ENCODE measurements at regions not wholly inside any gene's neighbourhood (a gene's known extent, or its start where the extent isn't known, plus 50 kb on each side); places are given as distances from the start of the nearest gene placed in this dataset.

GRCh38 chr6:48401016-48401415 lies 290.0 kb upstream of the PTCHD4 start:
- TF ChIP-seq POLR2A (IDR thresholded peaks at IDR 0.05) (no peak), CTCF (IDR thresholded peaks at IDR 0.05) (no peak)
